Stimulated activated CD4-positive, alpha-beta T cell treated with anti-CD3 and anti-CD28 coated beads, TNF-alpha, amount 100 ng/mL, for 48 hours (primary cell): ENCODE measurements at regions not wholly inside any gene's neighbourhood (a gene's known extent, or its start where the extent isn't known, plus 50 kb on each side); places are given as distances from the start of the nearest gene placed in this dataset.
A peak's percentile ranks its signal among the peaks of the same experiment; 100 is the strongest.

Experiments used
- DNase-seq, 3 donors: peaks; one replicate each; pipeline ENCODE4 v3.0.0-alpha.2; 2020; ENCODE audit warnings: low read depth in 3 of 3

DNA sequence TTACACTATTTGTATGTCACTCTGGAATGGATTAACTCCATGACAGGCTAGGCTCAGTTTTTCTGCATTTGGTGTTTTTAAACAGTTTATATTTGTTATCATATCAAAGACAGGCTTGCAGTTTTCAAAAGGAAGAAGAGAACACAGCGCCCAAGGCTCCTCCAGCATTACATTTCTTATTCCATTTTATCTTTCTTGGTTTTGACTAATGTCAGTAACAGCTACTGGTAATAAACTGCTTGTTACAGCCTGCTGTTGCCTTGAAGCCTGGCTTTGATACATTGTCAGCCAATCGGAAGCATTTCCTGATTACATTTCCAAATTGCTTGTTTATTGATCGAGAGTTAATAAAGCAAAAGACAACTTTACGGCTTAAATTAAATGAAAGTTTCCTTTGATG, 166.0 kb upstream of the MDFIC start:
- DNase-seq = no peak

DNA sequence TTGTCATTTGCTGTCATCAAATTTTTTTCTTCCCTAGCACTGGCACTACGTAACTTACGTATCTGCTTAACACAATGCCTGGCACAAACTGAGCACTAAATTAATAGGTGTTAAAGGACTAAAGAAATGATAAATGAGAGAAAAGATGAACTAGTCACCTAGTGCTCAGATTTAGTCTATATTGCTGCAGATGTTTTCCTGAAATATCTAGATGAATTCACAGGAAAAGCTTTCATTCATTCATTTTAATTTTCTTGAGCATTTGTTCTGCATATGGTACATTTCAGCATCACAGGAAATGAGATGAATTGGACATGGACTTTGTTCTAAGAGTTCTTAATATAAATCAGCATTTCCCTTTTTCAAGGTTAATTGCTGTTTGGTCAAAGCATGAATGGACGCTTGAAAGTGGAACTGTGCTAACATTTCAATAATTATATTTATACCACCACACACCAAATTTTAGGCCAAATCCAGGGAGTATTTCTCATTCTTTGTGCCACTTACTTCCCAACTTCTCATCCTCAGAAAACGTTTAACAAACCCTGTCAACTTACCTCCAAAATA, 163.2 kb upstream of the MDFIC start:
- DNase-seq = no peak

DNA sequence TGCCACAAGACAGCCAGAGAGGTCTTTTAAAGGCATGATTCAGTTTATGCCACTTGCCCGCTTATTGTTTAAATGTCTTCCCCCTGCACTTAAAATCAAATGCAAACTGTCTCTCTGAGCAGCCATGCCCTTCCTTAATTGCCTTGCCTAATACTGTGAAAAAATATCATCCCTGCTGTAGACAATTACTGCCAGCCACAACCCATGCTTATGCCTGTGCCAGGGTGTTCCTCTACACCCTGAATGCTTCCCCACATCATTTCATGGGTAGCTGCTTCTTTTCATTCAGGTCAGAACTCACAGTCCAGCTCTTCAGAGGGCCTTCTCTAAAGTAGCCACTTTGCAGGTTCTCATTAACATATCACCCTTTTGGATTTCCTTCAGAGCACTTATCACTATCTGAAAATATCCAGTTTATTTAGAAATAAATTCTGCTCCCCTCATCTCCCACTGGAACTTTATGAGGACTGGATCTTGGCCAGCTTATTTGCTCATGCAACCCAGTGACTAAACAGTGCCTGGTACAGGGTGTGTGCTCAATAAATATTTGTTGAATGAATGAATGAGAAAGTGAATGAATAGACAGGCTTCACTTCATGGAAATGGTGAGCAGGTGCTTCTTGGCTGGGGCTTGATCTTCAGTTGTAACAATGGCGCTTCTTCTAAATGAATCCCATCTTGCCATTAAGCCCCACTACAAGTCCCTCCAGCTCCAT, 162.4 kb upstream of the MDFIC start:
- DNase-seq = no peak

DNA sequence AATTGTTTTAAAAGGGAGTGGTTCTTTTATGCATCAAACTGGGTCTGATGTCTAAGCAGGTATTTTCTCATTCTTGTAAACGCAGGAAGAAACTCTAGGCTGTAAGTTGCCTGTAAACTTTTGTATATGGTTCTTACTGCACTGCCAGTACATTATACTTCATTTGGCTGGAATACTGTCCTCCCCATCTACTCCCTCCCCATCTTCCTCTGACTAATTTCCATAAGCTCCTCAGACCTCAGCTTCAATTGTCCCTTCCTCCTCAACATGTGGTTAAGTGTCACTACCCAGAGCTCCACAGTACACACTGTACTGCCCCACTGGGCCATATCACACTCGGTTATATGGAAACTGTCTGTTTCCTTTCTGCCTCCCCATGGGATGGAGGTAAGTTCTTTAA, 161.4 kb upstream of the MDFIC start:
- no peak for DNase-seq

DNA sequence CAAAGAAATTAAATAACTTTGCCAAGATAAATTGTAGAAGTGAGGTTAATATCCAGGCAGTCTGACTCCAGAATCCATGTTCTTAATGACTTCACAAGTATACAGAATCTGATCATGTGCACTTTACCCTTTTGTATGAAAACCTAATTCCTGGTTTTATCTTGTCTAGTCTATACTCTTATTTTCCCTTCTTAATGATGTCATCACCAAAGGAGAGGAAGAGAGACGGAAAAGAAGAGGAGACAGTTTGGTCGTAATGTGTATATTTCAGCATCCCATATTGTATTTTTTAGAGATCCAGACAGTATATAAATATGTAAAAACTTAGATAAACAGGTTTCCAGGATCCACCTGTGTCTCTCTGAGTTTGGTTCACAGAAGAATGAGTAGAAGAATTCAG, 159.9 kb upstream of the MDFIC start:
- no peak for DNase-seq

DNA sequence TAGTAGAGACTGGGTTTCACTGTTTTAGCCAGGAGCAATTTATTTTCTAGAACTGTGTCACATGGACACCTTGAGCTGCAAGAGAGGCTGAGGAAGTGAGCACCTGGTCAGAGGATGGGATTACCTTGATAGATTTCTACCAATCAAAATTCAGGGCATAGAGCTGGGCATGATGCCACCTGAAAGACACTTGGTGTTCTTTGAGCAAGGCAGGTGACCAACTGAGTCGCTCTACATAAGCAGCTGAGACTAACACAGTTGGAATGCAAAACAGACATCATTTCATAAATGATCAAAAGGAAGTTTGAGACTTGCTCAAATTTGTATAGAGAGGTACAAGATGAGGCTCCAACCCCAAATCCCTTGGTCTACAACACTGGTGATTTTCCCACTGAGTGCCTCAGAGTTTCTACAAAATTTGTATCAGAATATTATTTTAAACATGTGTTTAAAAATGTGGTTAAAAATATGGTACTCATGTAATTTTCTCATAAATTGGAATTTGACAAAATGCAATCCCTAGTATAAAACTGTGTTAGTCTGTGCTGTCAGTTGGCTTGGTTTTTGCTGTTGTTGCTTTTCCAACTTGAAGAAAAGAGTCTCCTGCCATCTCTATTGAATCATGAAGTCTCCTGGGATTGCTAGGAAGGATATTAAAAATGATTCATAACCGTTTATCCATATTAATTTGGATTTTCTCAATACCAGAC, 156.4 kb upstream of the MDFIC start:
- DNase-seq = no peak

DNA sequence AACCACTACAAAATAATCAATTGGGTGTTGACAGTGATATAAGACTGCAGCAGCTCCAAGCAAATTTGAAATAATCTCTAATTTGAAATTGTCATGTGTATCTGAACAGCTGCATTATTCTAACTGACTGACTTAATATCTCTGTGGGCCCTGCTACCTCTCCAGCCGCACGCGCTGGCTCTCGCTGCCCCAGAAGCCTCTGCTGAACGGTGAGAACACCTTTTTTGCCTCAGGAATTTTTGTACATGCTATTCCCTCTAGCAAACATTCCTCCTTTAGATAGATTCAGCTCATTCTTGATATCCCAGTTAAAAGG, 155.9 kb upstream of the MDFIC start:
- no peak for DNase-seq

DNA sequence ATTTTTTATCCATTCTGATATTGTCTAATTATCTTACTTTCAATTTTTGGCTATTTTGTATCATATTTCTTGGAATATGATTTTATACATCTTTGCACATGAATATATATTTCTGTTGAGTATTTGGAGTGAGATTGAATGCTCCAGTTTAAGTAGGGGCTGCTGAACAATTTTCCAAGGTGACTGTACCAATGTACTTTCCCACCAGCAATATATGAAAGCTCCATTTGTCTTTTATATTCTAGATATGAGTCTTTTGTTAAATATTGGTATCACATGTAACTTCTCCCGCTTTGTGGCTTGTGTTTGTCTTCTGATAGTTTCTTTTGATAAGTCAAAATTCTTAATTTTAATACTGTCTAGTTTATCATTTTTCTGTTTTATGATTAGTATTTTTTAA, 144.6 kb upstream of the MDFIC start:
- DNase-seq = no peak

DNA sequence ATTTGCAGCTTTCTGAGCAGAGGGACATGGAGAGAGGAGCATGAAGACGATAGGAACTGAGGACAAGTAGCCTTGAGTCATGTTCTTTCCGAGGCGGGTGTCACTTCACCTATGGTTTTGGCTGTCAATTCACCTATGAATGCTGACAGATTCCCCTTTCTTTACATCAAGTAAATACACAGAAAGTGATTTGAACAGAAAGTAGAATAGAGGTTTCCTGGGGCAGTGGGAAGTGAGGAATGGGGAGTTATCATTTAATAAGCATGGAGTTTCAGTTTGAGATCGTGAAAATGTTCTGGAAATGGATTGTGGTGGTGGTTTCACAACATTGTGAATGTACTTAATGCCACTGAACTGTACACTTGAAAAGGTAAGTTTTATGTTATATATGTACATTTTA, 138.4 kb upstream of the MDFIC start:
- no peak for DNase-seq

DNA sequence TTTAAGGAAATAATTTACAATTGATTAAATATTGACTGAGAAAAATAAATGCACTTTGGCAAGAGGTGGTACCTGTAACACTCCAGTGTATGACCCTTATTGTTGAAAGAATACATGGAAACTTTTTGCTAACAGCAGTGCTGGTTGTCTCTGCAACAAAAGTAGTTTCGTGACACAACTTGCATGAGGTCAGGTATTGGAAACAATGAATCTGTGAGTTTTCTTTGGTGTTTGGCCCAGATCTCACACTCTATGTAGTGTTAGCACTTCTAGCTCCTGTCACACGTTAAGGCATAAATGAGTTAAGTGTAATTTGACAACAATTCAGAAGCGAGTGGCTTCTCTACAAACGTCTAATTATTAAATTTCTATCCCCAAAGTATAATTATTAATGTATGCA, 137.7 kb upstream of the MDFIC start:
- DNase-seq = no peak

DNA sequence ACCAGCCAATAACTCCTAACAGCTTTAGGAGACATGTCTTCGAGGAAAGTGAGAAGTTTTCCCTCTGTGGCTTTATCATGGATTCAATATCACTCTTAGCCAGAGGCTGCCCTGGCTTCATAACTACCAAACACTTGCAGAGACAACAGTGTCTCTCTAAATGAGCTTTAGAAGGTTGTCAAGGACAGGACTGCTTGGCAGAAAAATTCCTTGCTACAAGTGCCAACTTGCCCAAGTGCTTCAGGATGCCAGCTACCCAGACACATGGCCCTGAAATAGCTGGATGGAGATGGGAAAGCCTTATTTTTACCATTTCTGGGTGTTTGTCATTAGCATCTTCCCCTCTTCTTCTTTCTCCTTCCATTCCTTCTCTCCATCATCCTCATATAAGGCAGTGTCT, 137.1 kb upstream of the MDFIC start:
- no peak for DNase-seq

DNA sequence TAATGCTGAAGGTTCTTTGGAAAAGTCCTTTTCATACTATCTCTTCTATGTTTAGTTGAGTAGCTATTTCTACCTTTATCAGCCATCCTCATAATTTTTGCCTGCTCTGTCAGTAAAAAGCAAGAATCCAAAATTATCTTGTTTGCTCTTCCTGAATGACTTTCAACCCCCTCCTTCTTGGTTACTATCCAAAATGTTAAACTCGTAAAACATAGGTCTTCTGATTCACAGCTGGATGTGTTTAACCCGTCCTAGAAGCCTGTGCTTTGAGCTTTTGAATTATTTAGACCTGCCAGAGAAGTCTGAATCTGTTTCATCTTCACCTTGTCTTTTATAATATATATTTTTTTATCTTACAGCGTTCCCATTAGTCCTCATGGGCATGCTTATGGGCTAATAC, 136.4 kb upstream of the MDFIC start:
- DNase-seq = no peak

DNA sequence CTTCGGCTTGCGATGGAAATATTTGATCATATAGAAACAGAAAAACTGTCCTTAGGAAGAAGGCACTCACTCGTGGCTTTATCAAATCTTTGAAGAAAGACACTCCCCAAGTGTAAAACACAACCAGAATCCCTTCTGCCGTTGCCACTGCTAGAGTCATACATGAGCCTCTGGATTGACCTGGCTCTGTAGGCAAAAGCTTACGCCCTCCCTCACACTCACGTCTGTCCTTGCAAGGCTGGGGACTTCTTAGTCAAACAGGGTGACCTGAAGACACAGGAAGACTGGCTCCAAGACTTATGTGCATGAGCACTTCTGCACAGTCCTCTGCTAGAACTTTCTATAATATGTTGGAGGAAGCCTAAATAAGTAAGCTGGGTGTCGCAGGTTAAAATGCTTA, 135.4 kb upstream of the MDFIC start:
- DNase-seq = no peak

DNA sequence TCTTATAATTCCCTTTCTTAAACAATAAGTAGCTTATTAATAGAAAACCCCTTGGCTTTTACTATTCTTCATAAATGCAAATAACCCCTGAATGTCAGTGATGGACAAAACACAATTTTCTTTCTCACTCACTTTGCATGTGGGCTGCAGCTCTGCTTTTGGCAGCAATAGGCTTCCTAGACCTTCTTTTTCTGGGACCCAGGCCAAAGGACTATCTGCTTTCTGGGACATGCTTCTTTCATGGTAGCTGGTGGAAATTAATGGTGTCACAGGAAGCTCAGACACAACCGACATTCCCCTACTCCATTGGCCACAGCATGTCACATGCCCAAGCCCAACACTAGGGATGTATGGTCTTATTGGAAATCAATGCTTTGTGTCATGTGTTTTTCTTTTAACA, 134.3 kb upstream of the MDFIC start:
- DNase-seq = no peak

DNA sequence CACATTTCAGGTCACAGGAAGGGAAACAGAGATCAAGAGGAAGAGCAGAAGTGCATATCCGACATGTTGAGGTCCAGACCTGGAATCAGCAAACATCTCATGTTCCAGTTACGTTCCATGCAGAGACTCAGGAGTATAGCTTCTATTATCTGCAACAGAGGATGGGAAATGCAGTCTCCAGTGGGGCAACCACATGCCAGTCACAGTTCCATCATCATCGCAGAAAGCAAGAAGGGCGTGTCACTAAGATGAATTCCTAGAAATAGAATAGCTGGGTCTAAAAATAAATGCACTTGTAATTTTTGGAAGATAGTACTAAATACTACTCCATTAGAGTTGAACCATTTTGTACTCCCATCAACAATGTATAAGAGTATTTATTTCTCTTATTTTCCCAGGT, 133.2 kb upstream of the MDFIC start:
- no peak for DNase-seq

DNA sequence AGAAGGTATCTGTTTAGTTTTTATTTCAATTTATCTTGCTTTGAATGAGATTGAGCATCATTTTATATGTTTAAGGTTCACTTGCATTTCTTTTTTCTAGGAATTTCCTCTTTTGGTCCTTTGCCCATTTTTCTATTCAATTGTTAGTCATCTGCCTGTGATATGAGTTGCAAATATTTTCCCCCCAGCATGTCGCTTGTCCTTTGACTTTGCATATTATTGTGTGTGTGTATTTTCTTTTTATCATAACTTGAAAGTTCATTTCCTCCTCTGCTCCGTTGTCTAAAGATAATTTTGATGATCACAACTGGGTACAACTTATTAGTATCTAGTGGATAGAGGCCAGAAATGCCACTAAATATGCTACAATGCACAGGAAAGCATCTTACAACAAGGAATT, 132.7 kb upstream of the MDFIC start:
- no peak for DNase-seq

DNA sequence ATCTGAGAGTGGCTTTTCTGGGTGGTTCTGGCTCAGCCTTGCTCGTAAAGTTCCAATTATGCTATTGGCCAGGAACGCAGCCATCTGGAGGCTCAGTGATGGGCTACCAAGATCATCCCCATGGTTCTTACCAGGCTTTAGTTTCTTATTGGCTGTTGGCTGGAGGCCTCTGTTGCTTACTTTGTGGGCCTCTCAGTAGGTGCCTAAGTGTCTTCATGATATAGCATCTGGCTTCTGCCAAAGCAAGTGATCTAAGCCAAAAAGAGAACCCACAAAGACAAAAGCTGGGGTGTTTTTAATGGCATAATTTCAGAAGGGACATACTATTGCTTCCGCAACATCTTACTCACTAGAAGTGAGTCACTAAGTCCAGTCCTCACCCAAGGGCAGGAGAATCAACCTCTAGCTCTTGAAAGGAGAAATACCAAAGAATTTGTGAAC, 132.0 kb upstream of the MDFIC start:
- DNase-seq = no peak

DNA sequence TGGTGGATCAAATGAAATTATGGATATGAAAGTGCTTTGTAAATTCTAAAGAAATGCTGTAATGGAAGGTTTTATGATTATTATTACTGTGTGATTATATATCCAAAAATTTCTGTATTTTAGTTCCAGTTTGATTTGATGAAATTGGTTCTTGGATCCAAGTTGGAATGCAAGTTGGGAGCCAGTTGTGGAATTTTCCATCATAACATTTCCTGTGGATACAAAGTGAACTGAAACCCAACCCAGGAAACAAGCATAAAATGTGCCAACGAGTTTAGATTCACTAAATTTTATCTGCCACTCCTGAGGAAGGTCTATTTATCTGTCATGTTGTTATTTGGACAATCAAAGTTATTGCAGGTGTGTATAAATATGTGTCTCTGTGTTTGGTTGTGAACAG, 131.4 kb upstream of the MDFIC start:
- no peak for DNase-seq

DNA sequence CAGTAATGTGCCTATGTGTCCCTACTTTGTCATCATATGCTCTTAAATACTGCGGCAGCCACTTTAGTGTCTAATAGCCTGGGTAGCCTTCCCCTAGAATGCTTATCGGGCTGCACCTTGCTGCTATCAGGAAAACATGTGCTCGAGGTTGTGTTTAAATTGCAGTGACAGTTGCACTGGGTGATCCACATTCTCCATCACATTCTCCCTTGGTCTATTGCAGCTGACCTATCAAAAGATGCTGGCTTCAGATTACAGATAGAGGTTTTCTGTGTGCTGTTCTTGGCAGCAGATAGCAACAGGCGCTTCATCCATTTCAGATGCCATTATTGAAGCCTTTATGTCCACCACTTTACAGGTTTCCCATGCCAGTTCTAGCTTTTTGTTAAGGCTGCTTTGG, 130.1 kb upstream of the MDFIC start:
- DNase-seq = no peak

DNA sequence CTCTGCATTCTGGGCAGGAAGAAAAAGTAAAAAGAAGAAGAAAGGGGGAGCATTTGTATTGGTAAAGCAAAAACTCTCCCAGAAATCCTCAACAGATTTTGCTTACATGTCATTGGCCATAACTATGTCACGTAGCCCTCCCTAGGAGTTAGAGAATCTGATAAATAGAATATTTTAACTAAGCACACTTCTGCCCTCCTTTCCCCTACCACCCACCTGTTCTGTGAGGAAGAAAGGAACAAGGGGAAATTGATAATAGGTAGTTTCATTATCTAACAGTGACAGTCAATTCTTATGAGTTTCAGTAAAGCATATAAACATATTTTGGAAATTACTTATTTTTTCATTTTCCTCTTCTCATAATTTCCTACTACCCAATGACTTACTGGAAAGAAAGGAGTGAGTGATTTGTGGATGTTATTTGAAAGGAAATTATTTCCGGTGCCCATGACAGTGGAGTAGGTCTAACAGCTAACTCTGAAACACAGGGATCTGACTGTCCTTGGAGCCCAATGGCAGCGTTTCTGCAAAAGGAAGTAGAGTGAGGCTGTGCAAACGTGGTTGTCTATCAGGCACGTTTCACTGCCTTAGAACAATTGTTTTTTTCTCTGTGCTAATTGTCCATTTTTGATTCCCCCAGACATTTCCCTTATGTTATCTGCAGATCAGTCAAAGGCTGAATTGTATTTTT, 128.6 kb upstream of the MDFIC start:
- no peak for DNase-seq

DNA sequence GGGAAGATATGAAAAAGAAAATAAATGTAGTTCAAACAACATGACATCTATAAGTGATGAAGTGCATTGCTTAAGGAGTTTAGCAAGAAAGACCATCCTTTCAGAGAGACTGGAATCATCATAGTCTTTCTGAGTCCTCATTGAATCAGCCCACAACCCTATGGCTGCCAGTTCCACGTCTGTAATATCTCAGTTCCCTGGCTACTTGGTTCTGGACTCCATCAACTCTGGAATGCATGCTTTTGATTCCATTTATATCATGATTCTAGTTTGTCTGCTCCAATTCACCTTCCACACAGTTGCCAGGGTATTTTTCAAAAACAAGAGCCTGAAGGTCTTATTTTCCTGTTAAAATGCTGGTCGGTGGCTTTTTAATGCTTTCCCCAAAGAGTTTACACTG, 126.4 kb upstream of the MDFIC start:
- no peak for DNase-seq

DNA sequence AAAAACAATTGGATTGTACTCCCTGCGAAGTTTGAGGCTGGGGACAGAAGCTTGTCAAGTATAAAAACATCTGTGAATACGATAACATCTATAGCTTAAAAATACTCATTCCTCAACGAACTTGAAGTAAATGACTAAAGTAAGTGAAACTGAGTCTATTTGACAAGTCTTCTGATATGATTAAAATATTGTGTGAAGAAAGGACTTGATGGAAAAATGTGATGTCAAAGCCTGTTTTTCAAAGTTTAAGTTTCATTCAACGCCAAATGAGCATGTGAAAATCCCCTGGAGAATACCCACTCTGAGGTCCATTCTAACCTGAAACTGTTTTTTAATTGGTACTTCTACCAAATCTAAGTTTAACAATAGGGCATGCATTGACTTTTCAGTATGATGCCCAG, 122.3 kb upstream of the MDFIC start:
- DNase-seq = peak in 1 of 3 donors; percentile 11

DNA sequence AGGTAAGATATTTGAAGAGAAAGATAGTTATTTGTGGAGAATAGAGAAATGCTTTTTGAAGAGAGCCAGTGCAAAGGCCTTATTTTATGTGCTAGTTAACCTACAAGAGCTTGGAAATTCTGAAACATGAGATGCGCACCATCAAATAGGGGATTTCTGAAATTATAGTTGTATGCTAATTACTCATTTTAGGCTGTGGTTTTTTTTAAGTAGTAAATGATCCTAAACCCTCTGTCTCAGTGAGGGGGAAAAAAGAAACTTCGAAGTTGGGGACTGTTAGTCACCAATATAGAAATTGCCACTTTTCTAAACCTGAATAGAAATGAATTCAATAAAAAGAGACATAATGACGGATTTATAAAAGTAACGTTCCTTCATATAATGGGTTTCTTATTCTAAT, 119.3 kb upstream of the MDFIC start:
- no peak for DNase-seq
